NCI-H1694 treated with DMSO at 0.1 percent for 48 hours (cell line): ENCODE measurements at regions not wholly inside any gene's neighbourhood (a gene's known extent, or its start where the extent isn't known, plus 50 kb on each side); places are given as distances from the start of the nearest gene placed in this dataset.

Experiments
- DNase-seq: peaks from one replicate; lab custom pipeline; 2025; lab: John Stamatoyannopoulos, UW

GRCh38 chr18:76571689-76572088, 76.6 kb upstream of the ZNF516 start:
- DNase-seq: no peak

GRCh38 chr18:76570856-76571255, 75.8 kb upstream of the ZNF516 start:
- DNase-seq: no peak

- DNase-seq: no peak
Observed at GRCh38 chr18:76569644-76570419, 74.8 kb upstream of the ZNF516 start.

- DNase-seq: no peak
Observed at GRCh38 chr18:76568731-76569130, 73.7 kb upstream of the ZNF516 start.

GRCh38 chr18:76567835-76568445, 72.9 kb upstream of the ZNF516 start:
- DNase-seq: no peak

- DNase-seq: no peak
Observed at GRCh38 chr18:76566987-76567386, 71.9 kb upstream of the ZNF516 start.

DNA sequence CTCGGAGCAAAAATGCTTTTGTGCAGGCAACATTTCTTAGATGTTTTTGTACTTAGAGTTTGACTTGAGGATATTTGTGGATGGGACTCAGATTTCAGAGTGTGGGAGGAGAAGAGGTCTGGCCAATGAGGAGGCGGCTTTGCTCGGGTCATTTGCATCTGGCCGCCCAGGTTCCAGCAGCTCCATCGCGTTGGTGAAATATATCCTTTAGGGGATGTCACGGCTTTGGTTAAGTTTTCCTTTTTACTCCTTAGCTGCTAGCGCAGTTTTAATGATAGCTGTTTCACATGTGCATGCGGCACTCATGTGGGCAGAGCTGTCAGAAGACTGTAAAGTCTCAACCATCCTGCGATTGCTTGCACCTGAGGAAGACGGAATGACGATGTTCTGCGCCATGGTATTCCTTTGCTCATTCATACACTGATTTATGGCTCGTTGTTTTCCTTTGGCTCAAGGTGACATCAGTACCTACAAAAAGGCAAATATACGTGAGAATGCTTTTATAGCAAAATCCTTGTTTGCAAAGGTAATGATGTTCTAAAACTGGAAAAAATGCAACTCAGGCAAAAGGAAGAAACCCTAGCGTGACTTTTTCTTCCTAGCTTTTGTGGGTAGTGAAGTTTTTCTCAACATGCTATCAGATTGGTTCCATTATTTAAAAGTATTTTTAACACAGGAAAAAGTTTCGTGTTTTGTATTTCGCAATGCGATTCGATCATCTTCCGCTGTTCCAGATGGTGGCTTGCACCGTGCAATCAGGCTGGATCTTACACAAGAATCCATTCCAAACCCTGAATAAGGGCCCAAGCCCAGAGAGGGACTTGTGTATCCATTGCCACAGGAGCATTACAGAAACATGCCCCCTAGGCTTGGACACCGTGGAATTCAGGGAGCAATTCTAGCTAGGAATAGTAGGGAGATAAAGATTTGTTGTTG, 70.5 kb upstream of the ZNF516 start:
- DNase-seq: no peak

DNA sequence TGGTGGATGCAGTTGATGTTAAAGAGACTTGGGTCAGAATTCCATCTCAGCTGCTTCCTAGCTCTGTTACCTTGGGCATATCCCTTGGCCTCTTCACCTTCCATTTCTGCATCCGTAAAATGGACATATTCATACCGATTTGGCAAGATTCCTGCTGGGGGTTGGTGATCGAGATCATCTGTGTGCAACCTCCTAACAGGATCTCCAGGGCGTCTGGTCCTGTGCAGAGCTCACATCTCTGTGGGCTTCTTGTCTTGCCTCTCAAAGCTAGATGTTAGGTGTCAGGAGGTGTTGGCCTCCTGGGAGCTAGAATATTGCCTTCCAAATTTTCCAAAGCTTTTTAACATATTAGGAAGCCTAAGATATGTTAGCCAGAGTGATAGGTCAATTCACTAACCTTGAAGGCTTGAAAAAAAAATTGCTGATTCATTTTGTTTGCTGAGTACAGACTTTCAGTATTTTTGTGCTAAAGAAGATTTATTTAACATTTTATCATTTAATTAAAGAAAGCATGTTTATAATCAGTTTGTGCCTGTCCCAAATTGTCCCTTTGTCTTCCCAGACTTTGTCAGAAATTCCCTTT, 69.7 kb upstream of the ZNF516 start:
- no peak for DNase-seq

GRCh38 chr18:76564117-76564516, 69.1 kb upstream of the ZNF516 start:
- DNase-seq: no peak

- DNase-seq: no peak
Observed at GRCh38 chr18:76562286-76563122, 67.5 kb upstream of the ZNF516 start.

DNA sequence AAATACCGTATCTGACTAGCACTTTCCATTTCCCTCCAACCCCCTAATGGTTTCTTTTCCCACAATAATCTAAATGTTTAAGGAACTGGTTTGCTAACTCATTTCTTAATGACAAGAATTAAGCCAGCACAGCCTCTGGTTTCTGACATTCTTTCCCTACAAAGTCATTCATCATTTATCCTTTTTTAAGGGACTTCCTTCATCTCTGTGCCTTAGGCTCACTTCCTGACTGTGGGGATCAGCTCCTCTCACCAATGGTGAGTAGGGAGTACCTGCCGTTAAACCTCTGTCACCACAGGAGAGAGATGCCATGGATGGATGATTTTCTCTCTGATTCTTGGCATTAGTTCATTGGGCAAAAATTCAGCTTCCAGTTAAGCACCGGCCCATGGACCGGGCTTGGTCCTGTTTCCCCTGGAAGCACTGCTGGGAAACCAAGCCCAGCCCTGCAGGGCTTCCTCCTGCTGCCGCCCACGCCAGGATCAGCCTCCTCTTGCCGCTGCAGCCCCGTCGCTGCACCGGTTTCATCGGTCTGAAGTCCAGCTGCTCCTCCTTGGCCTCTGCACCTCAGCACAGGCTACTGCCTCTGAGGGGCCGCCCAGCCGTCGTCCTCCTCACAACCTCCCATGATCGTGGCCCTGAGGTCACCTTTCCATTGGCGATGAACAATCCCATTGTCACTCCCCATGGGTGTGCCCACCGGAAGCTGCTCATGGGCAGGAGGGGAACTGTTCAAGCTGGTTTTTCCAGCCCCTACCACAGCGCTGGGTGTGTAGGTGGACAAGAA, 64.0 kb upstream of the ZNF516 start:
- DNase-seq: no peak

GRCh38 chr18:76557026-76557575, 62.1 kb upstream of the ZNF516 start:
- DNase-seq: no peak

- DNase-seq: no peak
Observed at GRCh38 chr18:76554547-76555222, 59.6 kb upstream of the ZNF516 start.

DNA sequence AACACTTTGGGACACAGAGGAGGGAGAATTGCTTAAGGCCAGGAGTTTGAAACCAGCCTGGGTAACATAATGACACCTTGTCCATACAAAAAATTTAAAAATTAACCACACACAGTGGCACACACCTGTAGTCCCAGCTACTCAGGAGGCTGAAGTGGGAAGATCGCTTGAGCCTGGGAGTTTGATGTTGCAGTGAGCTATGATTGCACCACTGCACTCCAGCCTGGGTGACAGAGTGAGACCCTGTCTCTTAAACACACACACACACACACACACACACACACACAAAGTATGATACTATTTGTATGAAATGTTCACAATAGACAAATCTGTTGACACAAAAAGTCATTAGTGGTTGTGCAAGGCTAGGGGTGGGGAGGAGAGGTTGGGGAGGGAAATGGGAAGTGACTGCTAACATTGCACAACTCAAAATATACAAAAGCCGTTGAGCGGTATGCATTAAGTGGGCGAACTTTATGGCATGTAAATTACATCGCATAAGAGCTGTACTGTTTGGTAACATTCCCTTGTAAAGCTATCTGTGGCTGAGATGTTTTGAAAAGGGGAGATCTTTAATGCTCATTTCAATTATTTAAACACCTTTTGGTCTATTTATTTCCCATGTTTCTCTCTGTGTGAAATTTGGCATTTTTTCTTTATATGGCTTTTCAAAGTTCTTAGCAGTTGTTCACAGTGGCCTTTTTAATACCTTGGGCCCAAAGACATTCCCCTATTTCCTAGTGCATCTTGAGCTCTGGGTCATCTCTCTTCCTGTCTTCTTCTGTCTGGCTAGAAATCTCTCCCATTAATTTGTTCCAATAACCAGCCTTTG, 58.9 kb upstream of the ZNF516 start:
- no peak for DNase-seq

DNA sequence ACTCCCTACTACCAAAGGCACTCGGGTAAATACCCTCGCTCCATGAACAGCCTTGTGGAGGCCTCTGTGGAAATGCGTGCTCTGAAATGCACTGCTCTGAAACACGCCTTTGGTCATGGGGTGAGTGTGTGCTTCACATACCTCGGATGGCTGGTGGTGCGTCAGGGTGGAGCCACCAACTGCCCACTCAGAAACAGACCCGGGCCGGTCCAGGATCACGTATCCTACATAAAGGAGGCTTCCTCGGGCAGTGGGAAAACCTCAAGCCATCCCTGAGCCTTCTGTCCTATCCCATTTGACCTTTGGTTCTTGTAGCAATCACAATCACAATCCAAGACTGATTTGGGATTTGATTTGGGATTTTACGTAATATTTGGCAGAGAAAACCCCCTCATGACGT, 53.5 kb upstream of the ZNF516 start:
- DNase-seq: no peak

DNA sequence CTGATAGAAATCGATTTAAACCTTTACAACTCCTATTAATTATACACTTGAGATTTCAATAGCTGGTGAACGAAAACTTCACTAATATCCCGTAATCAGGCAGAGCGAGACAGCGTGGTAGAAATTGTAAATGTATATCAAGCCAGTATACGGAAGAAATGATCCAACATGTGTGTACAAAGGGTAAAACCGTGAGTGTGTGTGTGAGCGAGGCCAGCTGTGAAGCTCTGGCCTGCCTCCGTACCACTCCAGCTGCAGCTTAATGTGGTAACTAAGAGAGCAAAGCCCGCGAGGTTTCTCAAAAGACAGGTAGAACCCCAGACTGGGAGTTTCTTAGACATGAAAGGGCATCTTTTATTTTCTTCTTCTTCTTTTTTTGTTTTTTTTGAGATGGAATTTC, 52.3 kb upstream of the ZNF516 start:
- DNase-seq: no peak

DNA sequence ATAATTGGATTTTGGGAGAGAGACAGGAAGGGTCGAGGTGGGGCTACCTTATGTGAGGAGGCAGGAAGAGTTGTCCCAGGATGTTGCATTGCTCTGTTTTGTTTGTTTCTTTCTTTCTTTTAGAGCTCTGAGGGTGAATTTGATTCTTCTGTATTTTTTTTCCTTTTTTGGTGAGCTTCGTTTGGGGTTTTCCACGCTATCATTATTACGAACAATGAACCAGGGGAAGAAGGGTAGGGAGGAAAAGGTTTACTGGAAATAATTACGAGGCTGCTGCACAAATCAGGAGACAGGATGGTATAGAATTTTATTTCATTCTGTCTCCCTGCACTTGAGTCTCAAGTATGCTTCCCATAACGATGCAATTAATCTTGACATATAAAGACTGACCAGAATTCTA, 51.4 kb upstream of the ZNF516 start:
- DNase-seq: no peak

DNA sequence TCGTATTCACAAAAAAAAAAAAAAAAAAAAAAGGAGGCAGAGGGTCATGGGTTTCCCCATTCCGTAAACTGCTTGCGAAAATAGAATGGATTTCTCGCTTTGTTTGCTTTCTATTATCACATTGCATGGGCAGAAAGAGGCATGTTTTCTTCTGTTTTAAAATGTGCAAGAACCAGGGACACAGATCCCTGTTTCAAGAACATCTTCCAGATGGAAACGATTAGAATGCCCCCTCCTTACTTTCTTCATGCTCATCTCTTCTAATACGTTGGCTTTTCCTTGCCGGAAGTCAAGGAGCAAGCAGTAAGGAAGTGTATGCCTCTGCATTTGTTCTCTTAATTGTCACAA, 51.0 kb upstream of the ZNF516 start:
- no peak for DNase-seq
